GM12865 (cell line): ENCODE measurements at regions not wholly inside any gene's neighbourhood (a gene's known extent, or its start where the extent isn't known, plus 50 kb on each side); places are given as distances from the start of the nearest gene placed in this dataset.
"Not testable (repeated sequence)": the region's sequence is repeated elsewhere in the genome, so short reads cannot be mapped to it uniquely, and the experiment has no call there.

Experiments
- DNase-seq: peaks from one replicate; pipeline ENCODE4 v3.0.0; 2010; ENCODE audit warnings: low read depth
- H3K4me3 ChIP-seq: 2 replicates; pipeline ENCODE4 v1.5.1; 2011; ENCODE audit warnings: mild to moderate bottlenecking, low read depth, low read length, control low read depth
- TF ChIP-seq, protein P1 (sequence below): IDR thresholded peaks from 2 replicates; pipeline ENCODE4 v1.5.1; 2011; ENCODE audit warnings: low read length, control low read depth, low read depth, inconsistent platforms; ENCODE audit not compliant: insufficient read depth; ENCODE audit errors: missing control alignments

DNA sequence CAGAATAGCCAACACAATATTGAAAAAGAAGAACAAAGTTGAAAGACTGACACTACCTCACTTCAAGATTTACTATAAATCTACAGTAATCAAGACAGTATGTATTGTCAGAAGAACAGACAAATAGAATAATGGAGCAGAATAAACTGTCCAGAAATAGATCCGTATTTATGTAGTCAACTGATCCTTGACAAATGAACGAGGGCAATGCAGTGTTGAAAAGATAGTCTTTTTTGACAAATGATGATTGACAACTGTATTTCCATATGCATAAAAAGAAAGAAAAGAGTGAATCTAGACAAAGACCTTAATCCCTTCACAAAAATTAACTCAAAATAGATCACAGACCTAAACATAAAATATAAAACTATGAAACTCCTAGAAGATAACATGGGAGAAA lies 767.1 kb downstream of the KCNA4 start:
- no peak for DNase-seq

DNA sequence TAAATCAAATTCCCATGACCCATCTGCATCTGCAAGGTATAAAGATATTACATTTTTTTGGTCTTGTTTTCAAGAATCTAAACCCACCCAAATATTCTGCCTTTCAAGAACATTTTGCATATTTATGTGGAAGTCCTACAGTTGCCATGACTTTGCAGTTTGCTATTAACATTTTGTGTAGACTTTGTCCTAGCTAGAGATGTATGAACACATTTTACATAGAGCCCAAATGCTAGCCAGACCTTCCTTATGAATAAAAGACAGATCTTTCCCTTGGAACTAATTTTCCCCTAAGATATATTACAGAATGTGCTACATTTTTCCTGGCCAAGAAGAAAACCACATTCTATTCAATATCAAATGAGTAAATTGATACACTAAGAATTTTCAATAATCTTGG lies 772.5 kb downstream of the KCNA4 start:
- DNase-seq, result no peak
- H3K4me3 ChIP-seq, result no peak overlapping the region
- TF ChIP-seq, protein P1, sequence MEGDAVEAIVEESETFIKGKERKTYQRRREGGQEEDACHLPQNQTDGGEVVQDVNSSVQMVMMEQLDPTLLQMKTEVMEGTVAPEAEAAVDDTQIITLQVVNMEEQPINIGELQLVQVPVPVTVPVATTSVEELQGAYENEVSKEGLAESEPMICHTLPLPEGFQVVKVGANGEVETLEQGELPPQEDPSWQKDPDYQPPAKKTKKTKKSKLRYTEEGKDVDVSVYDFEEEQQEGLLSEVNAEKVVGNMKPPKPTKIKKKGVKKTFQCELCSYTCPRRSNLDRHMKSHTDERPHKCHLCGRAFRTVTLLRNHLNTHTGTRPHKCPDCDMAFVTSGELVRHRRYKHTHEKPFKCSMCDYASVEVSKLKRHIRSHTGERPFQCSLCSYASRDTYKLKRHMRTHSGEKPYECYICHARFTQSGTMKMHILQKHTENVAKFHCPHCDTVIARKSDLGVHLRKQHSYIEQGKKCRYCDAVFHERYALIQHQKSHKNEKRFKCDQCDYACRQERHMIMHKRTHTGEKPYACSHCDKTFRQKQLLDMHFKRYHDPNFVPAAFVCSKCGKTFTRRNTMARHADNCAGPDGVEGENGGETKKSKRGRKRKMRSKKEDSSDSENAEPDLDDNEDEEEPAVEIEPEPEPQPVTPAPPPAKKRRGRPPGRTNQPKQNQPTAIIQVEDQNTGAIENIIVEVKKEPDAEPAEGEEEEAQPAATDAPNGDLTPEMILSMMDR, result no peak

More for the DNA sequence above, 767.1 kb downstream of the KCNA4 start:
- no peak overlapping the region for H3K4me3 ChIP-seq
- TF ChIP-seq, protein P1, result no peak

DNA sequence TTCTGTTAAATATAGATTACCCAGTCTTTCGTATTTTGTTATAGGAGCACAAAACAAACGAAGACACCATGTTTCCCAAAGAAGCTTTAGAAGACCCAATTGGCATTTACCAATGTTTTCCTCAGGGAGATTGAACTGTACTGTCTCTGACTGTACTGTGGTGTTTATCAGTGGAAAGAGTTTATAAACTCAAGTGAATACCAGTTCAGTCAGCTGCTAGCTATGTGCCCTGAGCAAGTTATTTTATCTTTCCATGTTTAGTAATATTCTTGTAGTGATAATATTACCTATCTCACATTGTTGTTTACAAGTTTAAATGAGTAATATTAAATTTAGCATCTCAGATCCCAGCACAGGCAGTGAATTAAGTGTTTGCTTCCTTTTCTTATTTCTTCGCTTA lies 773.2 kb downstream of the KCNA4 start:
- H3K4me3 ChIP-seq, result no peak overlapping the region
- no peak for DNase-seq
- TF ChIP-seq, protein P1, result no peak

DNA sequence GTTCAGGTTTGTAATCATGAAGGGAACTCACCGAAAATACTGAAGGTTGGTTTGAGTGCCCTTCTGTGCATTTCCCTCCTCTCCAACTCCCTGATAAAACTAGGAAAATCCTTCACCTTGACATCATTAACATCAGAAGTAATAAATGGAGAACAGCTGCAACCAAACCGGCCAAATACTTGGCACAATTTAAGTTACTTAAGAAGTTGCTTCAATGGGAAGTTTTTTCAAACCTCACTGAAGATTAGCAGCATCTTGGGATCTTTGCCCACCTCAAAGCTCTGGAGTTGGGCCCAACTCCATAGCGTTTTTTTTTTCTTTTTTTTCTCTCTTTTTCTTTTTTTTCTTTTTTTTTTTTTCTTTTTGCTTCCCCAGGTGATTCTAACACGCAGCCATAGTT lies 784.8 kb downstream of the KCNA4 start:
- no peak for DNase-seq
- TF ChIP-seq, protein P1, result no peak
- no peak overlapping the region for H3K4me3 ChIP-seq

DNA sequence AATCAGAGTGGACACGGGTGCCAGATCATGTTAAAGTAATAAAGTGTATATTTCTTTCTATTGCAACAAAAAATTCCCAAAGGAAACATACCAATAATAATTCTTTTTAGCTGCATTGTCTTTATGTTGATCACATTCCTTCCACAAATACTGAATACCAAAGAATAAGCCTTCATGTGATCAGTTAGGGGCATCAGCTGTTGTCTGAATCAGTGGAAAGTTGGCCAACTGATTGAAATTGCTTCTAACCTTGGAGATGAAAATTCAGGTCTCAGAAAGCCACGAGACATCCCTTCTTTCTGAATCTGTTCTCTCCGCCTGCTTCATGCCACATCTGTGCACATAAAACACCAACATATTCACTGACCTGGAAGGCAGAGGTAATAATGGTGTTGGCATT lies 785.2 kb downstream of the KCNA4 start:
- DNase-seq, result no peak
- no peak overlapping the region for H3K4me3 ChIP-seq
- TF ChIP-seq, protein P1, result no peak

DNA sequence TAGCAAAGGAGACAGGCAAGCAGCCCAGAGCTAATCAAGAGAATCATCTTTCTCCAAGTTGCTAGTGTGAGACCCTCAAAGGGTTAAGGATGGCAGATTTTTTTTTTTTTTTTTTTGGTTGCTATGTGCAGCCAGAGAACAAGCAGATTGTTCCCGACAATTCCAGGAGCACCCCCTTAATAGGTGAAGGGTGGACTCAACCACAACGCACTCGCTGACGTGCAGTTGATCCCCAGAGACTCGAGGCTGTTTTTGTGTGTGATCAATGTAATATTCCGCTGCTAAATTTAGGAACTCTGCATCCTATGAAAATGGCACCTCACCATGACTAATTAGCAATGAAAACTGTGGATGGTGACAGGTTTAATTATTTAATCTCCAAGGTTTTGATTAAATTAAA lies 789.0 kb downstream of the KCNA4 start:
- TF ChIP-seq, protein P1, result no peak
- no peak for DNase-seq
- no peak overlapping the region for H3K4me3 ChIP-seq

DNA sequence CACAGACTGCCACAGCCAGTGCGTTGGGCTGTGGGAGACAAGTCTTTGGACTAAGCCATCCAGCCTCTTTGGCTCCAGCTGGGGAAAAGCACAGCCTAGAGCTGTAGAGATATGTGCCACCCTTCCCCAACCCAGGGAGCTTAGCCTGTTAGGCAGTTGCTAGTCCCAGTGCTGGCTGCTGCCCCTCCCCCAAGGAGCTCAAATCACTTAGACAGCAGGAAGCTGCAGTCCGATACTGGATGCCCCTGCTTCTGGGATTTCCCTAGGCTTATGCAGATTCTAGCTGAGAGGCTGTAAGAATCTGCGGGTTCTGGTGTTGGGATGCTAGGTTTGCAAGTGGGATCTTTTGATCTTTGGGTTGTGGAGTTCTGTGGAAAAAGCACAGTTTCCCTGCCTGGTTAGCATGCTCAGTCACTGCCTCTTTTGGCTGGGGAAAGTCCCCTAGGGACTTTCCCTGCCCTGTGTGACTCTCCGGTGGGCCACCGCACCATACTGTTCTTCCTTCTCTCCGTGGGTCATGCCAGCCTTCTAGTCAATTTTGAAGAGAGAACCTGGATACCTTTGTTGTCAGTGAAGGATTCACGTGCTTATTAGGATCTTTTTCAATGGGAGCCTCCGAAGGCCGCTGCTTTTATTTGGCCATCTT lies 792.0 kb downstream of the KCNA4 start:
- H3K4me3 ChIP-seq, result no peak overlapping the region
- TF ChIP-seq, protein P1, result no peak
- peak; percentile 18 for DNase-seq

DNA sequence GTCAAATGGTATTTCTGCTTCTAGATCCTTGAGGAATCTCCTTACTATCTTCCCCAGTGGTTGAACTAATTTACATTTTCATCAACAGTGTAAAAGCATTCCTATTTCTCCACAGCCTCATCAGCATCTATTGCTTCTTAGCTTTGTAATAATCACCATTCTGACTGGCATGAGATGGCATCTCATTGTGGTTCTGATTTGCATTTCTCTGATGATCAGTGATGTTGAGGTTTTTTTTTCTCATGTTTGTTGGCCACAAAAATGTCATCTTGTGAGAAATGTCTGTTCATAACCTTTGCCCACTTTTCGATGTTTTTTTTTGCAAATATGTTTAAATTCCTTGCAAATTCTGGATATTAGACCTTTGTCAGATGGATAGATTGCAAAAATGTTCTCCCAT lies 797.3 kb downstream of the KCNA4 start:
- DNase-seq, H3K4me3 ChIP-seq: not testable (repeated sequence)
